ENCODE measurements at regions not wholly inside any gene's neighbourhood (a gene's known extent, or its start where the extent isn't known, plus 50 kb on each side); places are given as distances from the start of the nearest gene placed in this dataset.

DNA sequence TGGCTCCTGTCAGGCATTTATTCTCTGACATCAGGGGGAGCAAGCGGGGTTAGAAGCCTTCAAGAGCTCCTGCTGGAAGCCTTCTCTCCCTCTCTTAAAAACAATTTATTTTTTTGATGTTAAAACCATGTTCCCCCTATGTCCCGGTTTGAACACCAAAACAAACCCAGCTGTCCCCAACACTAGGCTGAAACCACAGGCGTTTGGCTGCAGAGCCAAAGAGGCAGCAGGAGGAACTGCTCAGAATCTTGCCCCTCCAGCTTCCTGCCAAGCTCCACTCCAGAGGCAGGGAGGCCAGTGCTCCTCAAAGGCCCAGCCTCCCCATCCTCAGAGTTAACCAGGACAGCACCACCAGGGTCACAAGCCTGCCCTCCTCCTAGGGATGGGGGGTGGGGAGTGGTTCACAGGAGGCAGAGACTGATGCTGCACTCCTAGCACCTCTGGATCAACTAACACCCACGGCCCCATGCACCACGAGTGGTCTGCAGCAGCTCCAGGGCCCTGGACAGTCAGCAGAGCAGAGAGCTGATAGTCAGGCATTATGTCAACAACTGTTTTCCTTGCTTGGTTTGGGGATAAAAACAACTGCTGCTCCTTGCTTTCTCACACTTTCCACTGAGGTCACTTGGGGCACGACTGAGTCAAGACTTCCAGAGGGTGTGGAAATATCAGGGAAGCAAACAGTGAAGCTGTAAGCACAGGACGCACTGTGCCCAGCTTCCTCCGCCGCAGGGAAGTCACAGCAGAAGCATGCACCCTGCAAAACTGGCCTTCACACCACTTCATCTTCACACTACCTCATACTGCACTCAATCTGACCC, 96.5 kb upstream of the ADRA1B start:
- peak; percentile 40 for DNase-seq (ENCODE audit: low read depth)

DNA sequence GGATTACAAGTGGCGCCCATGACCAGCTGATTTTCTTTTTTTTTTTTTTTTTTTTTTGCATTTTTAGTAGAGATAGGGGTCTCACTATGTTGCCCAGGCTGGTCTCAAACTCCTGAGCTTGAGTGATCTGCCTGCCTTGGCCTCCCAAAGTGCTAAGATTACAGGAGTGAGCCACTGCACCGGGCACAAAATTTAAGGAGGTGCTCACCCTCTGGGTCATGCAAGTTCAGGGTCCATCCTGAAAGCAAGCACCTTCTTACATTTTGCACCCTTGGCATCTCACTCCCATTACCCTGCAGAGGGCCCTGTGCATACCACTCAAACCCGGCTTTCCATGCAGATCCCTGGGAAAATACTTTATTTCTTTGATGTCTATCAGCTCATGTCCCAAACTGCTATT, 95.6 kb upstream of the ADRA1B start:
- no peak for DNase-seq (ENCODE audit: low read depth)

GRCh38 chr5:159821461-159821940, 94.8 kb upstream of the ADRA1B start:
- DNase-seq (ENCODE audit: low read depth): no peak

- peak; percentile 58 for DNase-seq (ENCODE audit: low read depth)
Measured at GRCh38 chr5:159824188-159825161, 91.8 kb upstream of the ADRA1B start.

DNA sequence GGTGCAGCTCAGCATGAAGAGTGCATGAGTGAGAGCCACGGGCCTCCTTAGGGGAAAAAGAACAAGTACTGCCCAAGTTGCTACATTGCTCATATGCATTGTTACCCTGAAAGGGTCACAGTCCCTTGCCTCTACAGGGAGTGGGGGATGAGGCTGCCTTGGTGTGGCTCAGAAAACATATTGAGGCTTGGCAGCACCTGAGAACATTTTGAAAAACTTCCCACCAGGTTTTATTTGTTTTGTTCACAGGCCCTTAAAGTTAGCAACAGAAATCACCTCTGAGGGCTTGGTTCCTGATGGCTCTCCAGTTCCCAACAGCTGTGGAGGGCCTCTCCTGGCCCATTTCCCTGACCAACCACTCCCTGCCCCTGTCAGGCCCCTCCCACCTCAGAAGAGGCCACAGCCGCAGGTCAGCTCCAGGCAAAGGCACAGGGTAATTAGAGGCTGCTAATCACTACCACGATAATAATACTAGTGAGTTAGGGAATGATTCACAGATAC, 90.7 kb upstream of the ADRA1B start:
- DNase-seq (ENCODE audit: low read depth): peak; percentile 56

- peak; percentile 86 for DNase-seq (ENCODE audit: low read depth)
Measured at GRCh38 chr5:159826351-159827214, 89.7 kb upstream of the ADRA1B start.

- DNase-seq (ENCODE audit: low read depth): no peak
Measured at GRCh38 chr5:159827861-159828260, 88.4 kb upstream of the ADRA1B start.

DNA sequence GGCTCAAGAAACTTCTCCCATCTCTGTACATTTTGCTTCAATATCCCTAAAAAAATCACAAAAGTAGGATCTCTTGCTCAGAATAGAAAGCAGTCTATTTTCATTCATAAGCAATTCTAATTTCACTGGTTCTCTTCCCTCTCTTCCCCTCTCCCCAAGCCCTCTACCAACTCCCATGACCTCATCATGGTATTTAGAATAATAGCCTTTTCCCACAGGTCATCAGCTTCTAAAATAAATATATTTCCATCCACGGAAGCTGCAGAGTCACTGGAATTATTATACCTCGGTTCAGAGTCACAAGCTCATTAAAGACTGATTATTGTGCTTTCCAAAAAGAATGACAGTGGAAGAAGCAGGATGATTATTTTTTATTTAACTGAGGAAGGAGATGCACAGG, 84.2 kb upstream of the ADRA1B start:
- no peak for DNase-seq (ENCODE audit: low read depth)

DNA sequence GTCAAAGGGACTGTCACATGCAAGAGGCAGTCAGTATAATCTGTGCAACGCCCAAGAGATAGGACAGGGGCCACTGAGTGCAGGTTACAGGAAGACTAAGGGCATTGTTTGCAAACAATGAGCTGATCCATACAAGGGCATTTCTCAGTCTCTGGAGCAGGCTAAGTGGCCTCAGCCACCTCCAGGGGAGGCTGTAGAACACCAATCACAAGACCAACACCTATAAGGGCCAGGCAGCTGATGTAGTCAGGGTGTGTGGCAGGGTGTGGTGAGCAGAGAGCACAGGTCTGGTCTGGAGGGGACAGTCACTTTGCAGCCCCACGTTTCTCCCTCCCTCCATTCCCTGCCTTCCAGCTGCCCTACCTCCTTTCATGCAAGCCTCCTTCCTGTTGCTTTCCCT, 83.2 kb upstream of the ADRA1B start:
- no peak for DNase-seq (ENCODE audit: low read depth)

- DNase-seq (ENCODE audit: low read depth): no peak
Measured at GRCh38 chr5:159833846-159834245, 82.4 kb upstream of the ADRA1B start.

DNA sequence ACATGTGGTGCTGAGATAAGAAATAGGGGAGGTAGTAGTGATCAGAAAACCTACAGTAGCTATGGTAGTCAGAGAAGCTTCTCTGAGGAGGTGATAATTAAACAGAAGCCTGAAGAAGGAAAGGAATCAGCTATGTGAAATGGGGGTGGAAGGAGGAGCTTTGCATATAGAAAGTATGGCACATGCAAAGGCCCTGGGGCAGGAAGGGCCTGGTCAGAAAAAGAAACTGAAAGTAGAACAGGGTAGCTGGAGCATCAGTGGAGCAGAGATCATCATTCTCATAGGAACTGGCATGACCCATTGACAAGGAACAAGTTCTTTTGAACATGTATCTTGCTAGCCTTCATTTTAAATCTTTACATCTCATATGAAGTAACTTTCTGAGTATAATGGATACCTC, 80.7 kb upstream of the ADRA1B start:
- no peak for DNase-seq (ENCODE audit: low read depth)

- no peak for DNase-seq (ENCODE audit: low read depth)
Measured at GRCh38 chr5:159836691-159837090, 79.6 kb upstream of the ADRA1B start.

DNA sequence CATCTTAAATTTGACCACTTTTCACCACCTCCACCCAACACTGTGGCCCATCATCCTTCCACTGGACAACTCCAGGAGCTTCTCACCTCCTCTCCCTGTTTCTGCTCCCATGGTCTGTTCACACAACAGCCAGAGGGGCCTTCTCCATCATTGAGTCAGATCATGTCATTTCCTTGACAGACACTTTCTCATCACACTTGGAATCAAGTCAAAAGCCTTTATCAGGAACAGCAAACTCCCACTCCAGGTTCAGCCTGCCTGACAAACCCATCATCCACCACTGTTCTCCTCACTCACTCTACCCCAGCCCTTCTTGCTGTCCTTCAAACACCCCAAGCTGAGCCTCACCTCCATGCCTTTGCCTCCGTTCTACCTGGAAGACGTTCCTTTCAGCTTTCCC, 78.4 kb upstream of the ADRA1B start:
- DNase-seq (ENCODE audit: low read depth): peak; percentile 9

DNA sequence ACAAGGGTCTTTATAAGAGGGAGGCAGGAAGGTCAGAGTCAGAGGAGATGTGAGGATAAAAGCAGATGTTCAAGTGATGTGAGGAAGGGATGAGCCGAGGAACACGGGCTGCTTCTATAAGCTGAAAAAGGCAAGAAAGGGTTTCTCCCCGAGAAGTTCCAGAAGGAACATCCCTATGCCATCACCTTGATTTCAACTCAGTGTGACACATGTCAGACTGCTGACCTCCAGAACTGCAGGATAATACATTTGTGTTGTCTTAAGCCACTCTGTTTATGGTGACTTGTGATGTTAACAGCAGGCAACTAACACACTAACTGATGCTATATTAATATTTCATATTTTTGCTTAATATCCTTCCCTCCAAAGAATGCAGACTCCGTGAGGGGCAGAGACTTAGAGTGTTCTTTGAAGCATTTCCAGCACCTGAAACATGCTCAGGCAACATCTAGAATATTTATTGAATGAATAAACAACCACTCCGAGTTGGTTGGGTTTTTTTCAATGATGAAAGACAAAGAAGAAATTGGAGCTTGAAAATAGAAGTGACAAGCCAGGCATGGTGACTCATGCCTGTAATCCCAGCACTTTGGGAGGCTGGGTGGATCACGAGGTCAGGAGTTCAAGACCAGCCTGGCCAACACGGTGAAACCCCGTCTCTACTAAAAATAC, 77.6 kb upstream of the ADRA1B start:
- DNase-seq (ENCODE audit: low read depth): peak; percentile 21

DNA sequence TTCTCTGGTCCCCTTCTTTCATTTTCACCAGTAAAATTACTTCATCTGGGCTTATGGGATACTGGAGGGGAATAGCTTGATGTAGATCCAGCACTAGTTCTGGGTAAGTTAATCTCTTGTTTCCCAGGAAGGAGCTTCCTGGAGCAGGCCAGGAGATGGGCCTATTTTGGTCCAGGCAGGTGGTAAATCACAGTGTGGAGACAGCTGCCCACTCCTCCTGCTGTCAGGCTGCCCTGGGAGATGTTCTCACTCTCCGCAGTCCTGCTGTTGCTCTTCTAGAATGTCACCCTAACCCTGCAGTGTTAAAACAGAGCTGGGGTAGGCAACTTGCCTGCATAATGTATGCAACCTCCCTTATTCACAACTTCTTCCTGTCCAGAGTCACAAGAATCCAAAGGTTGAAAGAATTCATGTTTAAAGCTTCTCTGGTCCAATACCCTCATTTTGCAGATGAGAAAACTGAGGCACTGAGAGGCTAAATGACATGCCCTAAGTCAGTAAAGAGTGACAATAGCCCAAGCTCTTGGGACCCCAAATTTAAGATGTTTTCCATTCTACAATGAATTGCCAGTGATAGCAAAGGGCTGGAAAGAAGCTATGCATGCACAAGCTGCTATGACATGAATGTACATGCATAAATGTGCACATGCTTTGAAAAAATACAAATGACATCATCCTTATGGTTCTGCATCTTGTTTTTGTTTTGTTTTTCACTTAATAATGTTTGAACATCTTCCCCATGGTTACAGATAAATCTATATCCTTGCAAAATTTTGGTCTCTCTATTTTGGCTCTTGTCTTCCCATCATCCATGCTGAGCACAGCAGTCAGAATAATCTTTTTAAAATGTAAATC, 71.8 kb upstream of the ADRA1B start:
- DNase-seq (ENCODE audit: low read depth): no peak

DNA sequence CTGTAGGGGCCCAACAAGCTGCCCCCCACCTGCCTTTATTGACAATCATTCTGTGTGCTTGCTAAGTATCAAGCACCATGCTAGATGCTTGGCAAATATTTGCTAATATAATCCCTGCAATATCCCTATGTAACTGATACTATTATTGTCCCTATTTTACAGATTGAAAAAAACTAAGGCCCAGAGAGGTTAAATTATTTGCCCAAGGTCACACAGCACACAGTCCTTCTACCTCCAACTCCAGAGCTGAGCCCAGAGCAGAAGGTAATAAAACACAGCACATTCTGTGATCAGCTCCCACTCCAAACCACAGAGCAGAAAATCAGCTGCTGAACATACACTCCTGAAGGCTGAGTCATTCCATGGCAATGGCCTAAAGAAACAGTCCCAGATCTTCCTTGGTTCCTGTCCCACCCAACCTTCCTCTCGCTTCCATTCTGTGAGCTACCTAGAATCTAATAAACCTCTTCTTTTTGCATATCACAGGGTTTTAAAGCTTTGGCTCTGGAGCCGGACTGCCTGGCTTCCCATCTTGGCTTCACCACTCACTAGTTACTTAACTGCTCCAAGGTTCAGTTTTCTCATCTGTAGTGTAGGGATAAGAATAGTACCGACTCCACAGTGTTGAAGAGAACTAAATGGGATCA, 66.7 kb upstream of the ADRA1B start:
- peak; percentile 92 for DNase-seq (ENCODE audit: low read depth)

DNA sequence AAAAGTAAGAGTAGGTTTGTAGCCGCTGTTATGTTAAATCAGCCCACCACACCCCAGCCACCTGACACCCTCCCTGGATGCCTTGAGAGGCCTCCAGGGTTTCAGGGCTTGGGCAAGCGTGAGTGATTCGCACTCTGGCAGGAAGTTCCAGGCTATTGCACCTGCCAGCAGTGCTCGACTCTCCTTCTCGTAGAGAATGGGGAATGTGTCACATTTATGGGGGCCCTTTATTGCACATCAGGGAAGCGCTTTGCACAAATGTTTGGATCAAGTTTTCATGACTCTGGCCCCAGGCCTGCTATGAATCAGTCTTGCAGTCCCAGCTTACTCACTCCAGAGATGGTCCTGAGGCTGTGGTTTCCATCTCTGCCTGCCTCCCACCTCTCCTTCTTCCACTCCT, 66.1 kb upstream of the ADRA1B start:
- DNase-seq (ENCODE audit: low read depth): peak; percentile 87

GRCh38 chr5:159851053-159851452, 65.2 kb upstream of the ADRA1B start:
- peak; percentile 25 for DNase-seq (ENCODE audit: low read depth)

DNA sequence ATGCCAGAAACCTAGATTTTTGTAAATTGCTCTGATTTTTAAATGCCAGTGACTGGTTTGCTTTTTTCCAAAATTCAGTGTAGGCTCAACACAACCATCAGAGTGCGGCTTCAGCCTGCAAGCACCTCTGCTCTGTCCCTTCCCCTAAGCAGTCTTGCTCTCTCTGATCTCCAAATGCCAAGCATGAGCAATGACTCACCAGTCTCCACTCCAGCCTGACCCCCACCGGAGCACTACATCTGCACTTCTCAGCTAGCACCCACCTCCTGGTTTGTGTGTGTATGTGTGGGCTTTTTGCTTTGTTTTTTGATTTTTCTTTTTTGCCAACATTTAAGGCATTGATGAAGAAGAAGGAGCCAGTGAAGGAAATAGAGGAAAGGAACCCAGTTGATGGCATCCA, 61.4 kb upstream of the ADRA1B start:
- peak; percentile 60 for DNase-seq (ENCODE audit: low read depth)
